HG03439 (cell line): ENCODE measurements at regions not wholly inside any gene's neighbourhood (a gene's known extent, or its start where the extent isn't known, plus 50 kb on each side); places are given as distances from the start of the nearest gene placed in this dataset.
"Not testable (repeated sequence)": the region's sequence is repeated elsewhere in the genome, so short reads cannot be mapped to it uniquely, and the experiment has no call there.

Source experiments
- ATAC-seq: cut with Tn5 transposase; IDR thresholded peaks from one replicate; pipeline ENCODE4 v1.9.1; 2021; ENCODE audit warnings: mild to moderate bottlenecking, moderate library complexity; ENCODE audit not compliant: unreplicated experiment

DNA sequence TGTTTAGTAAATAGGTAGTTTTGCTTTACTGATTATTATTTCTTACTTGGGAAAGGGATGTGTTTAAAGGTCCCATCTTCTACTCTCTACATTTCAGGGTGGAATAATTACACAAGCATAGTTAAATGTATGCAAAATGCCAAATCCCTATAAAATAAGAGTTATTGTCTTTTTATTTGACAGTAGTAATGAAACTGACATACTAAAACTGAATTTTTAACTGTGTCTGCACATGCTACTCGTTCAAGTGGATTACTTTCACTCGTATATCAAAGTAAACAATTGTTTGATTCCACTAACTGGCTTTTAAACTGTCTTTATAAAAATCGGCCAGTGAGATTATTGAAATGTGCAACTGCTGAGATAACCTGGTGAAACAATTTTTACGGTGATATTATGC, 602.9 kb upstream of the ADGRB3 start:
- no peak for ATAC-seq

DNA sequence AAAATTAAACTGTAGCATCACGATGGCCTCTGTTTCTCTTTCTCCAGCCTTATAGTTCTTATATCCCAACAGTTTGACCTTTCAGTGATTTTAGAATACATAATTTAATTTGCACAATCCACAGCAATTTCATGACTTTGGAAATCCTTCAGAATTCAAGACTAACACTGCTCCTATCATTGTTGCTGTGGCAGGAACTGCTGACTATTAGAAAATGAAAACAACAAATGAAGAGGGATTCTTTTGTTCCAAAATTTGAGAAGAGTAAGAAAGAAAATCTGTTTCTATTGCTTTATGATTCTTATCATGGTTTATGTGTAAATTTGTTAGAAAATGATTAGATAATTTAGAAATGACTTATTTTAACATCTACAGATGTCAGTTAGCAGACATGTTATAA, 604.0 kb upstream of the ADGRB3 start:
- ATAC-seq: no peak

DNA sequence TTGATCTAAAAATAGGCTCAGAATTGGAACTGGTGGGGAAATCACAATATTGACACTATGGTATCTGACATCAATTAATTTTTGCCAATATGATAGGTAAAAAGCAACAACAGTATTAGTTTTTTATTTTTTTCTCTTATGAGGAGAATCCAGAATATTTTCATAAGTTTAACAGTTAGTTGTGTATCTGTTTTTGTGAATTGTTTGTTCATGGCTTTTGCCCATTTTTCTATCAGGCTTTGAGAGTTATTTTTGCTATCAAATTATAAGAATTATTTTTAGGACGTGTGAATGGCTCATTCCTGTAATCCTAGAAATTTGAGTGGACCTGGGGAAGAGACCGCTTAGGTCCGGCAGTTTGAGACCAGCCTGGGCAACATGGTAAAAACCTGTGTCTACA, 608.6 kb upstream of the ADGRB3 start:
- no peak for ATAC-seq

- no peak for ATAC-seq
These were observed 609.3 kb upstream of the ADGRB3 start for GRCh38 chr6:68025764-68026163.

GRCh38 chr6:68024570-68025269, 610.4 kb upstream of the ADGRB3 start:
- no peak for ATAC-seq

DNA sequence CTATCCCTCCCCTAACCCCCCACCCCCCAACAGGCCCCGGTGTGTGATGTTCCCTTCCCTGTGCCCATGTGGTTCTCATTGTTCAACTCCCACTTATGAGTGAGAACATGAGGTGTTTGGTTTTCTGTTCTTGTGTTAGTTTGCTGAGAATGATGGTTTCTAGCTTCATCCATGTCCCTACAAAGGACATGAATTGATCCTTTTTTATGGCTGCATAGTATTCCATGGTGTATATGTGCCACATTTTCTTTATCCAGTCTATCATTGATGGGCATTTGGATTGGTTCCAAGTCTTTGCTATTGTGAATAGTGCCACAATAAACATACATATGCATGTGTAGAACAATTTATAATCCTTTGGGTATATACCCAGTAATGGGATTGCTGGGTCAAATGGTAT, 612.1 kb upstream of the ADGRB3 start:
- ATAC-seq: not testable (repeated sequence)

- no peak for ATAC-seq
These were observed 621.1 kb upstream of the ADGRB3 start for GRCh38 chr6:68013780-68014515.

GRCh38 chr6:68012822-68013221, 622.3 kb upstream of the ADGRB3 start:
- no peak for ATAC-seq

- no peak for ATAC-seq
These were observed 624.1 kb upstream of the ADGRB3 start for GRCh38 chr6:68010936-68011335.

DNA sequence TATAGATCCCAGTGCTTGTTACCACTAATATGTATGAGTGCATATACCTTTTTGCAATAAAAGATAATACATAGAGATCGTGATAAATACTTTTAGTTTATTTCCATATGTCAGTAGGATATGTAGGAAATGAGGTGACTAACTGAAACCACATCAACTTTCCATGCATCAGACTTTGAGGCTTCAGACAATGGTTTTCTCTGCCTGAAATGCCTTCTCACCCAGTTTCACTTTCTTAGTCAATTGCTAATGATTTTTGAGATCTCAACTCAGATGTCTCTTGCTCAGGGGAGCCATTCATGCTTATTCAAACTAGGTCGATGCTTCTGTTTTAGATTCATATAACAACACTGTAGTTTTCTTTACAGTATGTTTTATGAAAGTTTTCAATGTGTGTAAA, 626.6 kb upstream of the ADGRB3 start:
- ATAC-seq: no peak

GRCh38 chr6:68007717-68008116, 627.4 kb upstream of the ADGRB3 start:
- ATAC-seq: no peak

DNA sequence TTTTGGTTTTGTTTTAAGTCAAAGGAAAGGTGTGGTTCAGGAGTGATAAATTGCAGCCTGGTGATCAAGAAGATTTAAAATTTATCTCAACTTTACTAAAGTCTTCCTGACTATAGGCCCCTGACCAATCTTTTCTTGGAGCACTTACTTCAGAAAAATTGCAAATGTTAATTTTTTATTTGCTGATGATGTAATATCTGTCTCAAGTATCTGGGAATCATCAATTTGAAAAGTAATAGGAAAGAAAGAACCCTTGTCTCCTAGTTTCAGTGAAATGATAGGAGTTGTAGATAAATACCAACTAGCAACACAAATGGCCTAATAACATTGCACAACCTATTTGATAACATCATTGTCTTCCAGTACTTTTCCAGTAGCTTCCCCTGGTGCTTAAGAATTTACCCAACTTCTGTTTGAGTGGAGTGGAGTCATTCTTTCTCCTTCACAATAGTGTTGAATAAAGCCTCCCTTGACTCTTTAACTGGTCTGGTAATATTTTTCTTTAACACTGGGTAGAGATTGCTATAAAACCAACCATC, 648.3 kb upstream of the ADGRB3 start:
- no peak for ATAC-seq

DNA sequence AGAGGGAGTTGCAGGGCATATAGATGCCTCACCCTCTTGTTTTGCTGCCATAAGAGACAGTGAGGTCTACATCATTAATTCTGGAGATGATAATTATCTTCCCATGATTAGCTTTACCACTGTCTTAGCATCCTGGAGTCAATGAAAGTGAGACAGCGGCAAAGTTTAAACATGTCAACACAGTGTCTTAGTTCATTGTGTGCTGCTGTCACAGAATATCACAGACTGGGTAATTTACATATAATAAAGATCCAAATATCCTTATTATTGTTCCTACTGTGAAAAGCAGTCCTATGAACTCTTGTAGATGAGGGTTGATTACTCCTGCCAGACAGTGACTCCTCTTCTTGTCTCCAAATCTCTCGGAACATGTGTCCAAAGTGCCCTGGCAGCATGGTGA, 658.6 kb upstream of the ADGRB3 start:
- ATAC-seq: no peak

DNA sequence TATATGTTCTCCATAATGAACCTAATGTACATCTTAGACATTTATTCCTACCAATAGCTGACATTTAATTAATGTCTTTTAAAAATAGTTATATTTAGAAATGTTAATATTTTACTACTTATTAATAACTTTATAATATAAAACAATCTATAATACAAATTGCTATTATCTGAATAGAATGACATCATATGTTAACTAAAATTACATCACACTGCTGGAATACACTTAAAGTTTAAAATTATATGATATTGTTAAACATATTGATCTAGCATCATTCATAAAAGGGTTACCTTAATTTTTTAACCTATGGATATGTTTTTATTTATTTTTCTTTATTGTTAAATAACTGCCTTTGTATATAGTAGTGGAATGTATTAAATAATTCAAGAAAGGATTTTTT, 660.2 kb upstream of the ADGRB3 start:
- no peak for ATAC-seq

- ATAC-seq: no peak
These were observed 663.3 kb upstream of the ADGRB3 start for GRCh38 chr6:67971812-67972211.

GRCh38 chr6:67966830-67967229, 668.3 kb upstream of the ADGRB3 start:
- ATAC-seq: no peak

DNA sequence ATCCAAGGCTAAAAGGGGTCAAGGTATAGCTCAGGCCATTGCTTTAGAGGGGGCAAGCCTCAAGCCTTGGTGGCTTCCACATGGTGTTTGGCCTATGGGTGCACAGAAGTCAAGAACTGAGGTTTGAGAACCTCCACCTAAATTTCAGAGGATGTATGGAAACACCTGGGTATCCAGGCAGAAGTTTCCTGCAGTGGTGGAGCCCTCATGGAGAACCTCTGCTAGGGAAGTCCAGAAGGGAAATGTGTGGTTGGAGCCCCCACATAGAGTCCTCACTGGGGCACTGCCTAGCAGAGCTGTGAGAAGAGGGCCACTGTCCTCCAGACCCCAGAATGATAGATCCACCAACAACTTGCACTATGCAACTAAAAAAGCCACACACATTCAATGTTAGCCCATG, 678.7 kb upstream of the ADGRB3 start:
- ATAC-seq: no peak

GRCh38 chr6:67952948-67953347, 682.1 kb upstream of the ADGRB3 start:
- no peak for ATAC-seq

- ATAC-seq: no peak
These were observed 683.0 kb upstream of the ADGRB3 start for GRCh38 chr6:67952121-67952520.

DNA sequence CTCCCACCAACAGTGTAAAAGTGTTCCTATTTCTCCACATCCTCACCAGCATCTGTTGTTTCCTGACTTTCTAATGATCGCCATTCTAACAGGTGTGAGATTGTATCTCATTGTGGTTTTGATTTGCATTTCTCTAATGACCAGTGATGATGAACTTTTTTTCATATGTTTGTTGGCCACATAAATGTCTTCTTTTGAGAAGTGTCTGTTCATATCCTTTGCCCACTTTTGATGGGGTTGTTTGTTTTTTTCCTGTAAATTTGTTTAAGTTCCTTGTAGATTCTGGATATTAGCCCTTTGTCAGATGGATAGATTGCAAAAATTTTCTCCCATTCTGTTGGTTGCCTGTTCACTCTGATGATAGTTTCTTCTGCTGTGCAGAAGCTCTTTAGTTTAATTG, 687.3 kb upstream of the ADGRB3 start:
- not testable (repeated sequence) for ATAC-seq

DNA sequence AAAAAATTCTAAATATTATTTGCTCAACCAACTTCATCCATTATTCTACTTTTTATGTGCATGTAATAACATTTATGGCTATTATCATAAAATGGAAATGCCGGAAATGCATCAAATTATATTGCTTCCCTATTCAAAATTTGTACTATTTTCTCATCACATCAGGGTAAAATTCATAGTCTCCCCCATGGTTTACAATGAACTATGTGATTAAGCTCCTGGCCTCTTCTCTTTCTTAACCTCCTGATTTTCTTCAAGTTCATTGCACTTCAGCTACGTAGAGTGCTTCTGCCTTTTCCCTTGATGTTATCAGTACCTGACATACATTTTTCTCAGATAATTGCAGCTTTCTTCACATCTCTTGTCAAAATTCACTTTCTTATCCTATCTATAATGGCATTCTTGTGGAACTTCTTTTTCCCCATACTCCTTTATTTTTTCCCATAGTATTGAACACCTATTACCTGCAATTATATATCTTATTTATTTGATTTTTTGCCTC, 699.1 kb upstream of the ADGRB3 start:
- no peak for ATAC-seq

DNA sequence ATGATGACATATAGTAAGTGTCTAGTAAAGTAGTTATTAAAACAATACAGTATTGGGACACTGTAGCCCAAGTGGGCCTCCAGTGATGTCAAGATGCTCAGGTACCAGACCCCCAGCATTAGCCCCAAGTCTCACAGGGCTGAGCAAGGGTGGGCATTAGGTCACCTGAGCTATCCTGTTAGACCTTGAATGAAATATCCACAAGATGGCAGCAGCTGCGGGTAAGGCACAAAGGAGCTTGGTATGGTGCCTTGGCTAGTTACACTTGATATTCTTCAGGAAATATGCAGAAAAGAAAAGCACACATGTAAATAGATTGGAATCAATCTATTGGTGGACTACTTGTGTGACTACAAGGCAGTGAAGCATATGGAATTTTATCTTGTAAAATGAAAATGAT, 701.8 kb upstream of the ADGRB3 start:
- no peak for ATAC-seq
